Caki2 (cell line): ENCODE measurements at regions not wholly inside any gene's neighbourhood (a gene's known extent, or its start where the extent isn't known, plus 50 kb on each side); places are given as distances from the start of the nearest gene placed in this dataset.
"Not testable (repeated sequence)": the region's sequence is repeated elsewhere in the genome, so short reads cannot be mapped to it uniquely, and the experiment has no call there.

Experiments used
- DNase-seq: peaks from one replicate; pipeline ENCODE4 v3.0.0-alpha.2; 2015; ENCODE audit warnings: low read depth
- in situ Hi-C: cut with HindIII; loops from 2 replicates; pipeline ENCODE4 v1.10.0; 2016; ENCODE audit warnings: low sequenced_read_pairs, low pct_unique_long_range_greater_than_20kb, mixed read lengths

DNA sequence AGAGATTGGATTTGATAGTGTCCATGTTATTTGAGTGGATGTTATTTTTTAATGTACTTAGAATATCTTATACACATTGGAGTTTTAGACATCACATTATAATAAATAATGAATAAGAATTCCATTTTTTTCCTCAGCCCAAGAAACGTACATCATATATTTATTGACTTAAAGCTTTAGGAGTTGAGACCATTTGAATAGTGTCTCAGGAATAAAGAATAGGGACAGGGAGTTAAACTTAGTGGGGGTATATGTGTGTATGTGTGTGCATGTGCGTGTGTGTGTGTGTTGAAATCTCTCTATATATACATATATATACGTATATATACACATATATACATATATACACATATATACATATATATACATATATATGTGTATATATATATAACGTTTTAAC, 542.9 kb upstream of the CHD1 start:
- in situ Hi-C loops, DNase-seq: not testable (repeated sequence)

DNA sequence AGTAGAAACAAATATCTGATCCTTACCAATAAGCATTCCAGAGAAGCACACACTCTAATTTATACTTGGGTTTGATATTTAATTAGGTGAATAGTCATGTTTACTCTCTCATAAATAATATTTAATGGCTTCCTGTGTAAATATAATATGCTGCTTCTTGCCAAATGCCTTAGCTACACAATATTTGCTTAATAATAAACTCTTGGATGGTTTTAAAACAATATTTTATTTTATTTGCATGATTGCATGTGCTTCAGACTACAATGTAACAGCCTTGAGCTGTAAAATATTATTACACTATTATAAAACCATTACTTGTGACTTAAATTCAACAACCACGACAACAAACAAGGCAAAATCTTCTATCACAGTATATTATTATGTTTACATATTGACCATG, 542.4 kb upstream of the CHD1 start:
- in situ Hi-C loops, DNase-seq: not testable (repeated sequence)

DNA sequence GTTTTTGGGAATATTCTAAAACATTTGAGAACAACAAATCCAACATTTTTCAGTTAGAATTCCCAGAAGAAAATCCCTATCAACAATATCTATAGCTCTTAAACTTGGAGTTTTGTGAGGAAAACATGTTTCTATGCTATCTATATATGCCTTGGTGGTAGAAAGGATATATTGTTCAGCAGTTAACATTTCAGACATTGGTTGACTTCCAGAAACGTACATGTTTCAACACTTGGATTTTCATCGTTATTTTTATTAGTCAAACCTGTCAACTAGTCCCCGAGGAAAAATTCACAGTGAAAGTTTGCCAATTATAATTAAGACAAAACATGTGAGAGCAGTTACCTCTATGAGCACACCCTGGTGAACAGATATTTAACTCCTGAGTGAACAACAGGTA, 541.8 kb upstream of the CHD1 start:
- in situ Hi-C loops, DNase-seq: not testable (repeated sequence)

DNA sequence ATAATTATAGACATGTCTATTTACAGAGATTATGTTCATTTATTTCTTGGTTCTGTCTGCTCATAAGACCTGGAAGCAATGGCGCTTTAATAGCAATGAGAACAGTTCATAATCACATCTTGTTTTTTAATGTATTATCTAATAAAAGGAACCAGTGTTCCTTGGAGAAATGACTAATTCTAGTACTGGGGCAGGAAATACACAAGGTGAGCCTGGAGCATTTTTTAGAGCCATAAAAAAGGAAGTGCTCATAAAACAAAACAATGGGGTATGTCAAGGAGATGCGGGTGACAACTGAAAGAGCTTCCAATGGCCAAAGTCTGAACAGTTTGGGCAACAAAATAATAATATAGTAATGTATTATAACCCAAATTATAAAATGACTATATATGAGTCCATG, 531.9 kb upstream of the CHD1 start:
- in situ Hi-C loops, result no loop called here

DNA sequence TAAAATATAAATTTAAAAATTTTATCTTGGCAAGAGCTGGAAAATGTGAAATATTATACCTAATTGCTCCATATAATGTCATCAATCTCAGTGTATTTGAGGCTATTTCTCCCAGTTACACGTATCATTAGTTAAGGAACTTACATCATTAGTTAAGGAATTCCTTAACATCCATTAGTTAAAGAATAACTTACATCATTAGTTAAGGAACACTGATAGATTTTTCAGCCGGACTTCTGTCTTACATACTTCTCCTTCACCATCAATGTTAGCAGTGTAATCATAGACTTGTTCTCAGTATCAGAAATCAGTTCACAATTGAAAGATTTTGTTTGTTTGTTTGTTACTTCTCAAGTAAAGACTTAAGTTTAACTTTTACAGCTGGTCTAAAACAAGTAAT, 524.4 kb upstream of the CHD1 start:
- DNase-seq, result peak; percentile 18
- in situ Hi-C loops, result no loop called here

More for the DNA sequence above, 531.9 kb upstream of the CHD1 start:
- DNase-seq, result no peak

DNA sequence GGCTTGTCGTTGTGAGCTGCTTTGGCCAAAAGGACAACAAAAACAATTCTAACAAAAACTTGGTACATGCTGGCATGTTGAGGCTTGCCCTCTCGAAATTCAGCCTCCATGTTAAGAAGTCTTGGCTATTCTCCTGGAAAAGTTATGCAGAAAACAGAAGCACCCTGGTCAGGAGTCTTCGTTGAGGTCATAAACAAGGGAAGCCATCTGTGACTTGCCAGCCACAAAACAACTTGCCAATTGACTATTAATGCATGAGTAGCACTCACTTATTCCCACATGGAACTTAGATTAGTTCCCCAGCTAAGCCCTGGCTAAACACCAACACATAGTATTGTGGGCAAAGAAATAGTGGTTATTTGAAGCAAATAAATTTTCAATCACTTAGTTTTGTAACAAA, 521.0 kb upstream of the CHD1 start:
- DNase-seq, result peak; percentile 79
- in situ Hi-C loops, result no loop called here

DNA sequence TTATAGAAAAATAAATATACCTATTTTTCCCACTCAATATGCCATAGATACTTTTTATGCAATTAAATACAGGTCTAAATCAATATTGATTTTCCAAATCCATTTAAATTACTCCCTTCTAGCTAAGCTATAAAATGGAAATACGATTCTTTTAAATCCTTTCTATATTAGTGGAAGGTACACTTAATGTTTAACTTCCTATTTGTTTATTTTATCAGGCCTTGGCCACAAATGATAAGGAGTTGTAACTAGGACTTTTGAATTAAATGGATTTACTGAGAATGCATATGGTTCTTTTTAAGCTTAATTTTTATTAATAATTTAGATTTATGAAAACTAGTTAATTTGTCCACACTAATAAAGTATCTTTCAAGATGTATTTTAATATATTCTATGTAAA, 517.0 kb upstream of the CHD1 start:
- in situ Hi-C loops, result no loop called here
- DNase-seq, result no peak

DNA sequence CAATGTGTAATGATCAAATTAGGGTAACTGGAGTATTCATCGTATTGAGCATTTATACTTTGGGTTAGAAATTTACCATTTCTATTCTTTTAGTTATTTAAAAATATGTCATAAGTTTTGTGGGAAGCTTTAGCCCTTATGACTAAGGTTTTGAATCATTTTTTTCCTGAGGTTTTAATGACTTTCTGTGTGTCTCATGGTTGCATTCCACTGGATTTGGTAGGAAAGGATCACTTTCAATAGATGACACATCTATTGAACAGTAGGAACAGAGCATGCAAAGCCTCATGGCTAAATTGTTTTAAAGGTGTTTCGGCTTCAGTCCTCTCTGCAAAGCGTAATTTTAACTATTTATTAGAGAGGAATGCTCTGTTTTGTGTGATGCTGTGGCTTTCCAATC, 512.4 kb upstream of the CHD1 start:
- in situ Hi-C loops, result no loop called here
- DNase-seq, result no peak

DNA sequence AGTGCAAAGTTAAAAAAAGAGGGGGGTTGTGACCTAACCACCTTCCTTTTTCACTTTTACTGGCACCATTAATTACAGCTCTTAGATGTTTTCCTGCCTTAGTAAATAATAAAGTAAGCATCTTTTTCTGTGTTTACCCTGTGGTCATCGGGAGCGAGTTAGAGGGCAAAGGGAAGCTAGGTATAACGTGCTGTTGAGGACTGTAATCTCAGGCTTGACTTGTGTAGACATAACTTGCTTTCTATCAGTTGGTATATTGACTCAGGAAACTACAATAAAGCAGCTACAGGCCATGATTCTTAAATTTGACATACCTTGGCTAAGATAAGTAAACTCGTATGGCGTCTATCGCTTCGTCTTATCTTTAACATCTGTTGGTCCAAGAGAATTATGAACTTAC, 509.8 kb upstream of the CHD1 start:
- DNase-seq, result no peak
- in situ Hi-C loops, result no loop called here

DNA sequence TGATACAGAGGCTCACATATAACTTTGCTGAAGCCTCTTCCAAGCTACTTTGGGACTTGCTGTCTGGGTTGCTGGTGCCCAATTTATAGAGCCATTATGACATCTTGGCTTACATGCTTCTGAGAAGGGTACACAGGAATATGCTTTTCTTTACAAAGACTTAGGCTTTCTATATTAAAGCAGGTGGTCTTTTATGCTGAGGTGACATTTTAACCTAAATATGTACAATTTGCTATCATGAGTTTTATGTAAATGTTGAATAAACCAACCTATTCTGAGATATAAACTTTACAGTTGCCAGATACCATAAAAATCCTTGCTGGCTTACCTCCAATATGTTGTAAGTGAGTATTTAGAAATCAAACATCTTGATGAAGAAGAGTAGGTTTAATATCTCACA, 509.2 kb upstream of the CHD1 start:
- no peak for DNase-seq
- in situ Hi-C loops, result no loop called here

DNA sequence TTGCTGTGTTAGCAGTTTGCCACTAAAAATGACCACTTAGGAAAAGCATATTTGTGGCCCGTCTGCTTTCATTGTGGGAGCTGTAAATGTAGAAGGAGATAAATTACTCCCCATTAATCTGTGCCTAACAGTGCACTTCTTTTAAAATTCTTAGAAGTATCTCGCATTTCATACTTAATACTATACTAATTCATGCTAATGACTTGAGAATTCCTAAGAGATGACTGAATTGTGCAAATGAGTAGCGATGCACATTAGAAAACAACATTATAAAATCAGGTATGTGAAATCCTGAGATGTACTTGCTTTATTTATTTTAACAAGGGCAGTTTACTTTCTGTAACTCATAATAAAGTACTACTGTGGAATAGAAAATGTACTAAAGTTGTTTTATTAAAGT, 494.6 kb upstream of the CHD1 start:
- DNase-seq, in situ Hi-C loops: not testable (repeated sequence)

DNA sequence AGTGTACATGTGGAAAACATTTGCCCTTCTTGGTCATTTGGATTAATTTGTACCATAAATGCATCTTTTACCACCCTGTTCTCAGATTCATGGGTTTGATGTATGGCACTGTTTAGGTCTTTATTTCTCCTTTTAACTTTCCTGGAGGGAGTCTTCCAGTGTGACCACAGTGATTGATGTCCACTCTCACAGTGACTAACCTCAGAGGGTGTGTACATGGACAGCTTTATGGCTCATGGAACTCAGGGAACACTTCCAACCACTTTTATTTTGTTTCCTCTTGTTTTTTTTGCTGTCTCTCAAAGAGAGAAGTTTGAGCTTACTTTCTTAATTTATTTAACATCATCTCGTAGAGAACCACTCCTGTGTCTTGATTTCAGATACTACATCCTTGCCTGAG, 489.8 kb upstream of the CHD1 start:
- DNase-seq, in situ Hi-C loops: not testable (repeated sequence)

DNA sequence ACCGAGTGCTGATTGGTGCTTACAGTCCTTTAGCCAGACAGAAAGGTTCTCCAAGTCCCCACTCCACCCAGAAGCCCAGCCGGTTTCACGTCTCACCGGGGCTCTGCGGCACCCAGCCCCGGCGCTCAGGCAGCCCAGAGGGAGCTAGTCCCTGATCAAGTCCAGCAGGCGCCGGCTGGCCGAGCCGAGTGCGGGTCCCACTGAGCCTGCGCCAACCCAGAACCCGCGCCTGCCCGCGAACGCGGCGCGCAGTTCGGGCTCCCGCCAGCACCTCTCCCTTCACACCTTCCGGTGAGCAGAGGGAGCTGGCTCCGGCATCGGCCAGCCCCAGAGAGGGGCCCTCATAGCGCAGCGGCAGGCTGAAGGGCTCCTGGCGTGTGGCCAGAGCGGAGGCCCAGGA, 481.6 kb upstream of the CHD1 start:
- DNase-seq, in situ Hi-C loops: not testable (repeated sequence)

DNA sequence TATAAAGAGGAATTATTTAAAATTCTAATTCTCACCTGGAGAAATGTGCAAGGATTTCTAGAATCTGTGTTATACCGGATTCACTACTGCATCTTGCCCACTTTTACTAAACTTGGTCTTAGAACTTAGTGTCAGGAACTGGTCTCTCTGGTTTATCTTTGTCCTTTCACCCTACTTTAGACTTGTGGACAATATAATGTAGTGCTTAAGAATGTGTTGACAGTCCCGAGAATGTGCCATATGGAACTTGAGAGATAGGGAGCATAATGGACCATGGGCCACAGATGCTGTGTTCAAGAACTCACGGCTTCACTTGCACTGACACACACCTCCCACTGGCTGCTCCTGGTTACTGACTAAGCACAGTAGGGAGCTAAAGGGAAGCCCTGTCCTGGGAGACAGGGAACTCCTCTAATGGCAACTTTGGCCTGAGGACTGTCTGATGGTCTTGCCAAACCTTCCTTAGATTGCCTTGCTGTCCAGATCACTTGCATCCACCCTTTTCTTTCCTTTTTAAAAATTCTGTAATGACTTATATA, 476.0 kb upstream of the CHD1 start:
- in situ Hi-C loops, DNase-seq: not testable (repeated sequence)

DNA sequence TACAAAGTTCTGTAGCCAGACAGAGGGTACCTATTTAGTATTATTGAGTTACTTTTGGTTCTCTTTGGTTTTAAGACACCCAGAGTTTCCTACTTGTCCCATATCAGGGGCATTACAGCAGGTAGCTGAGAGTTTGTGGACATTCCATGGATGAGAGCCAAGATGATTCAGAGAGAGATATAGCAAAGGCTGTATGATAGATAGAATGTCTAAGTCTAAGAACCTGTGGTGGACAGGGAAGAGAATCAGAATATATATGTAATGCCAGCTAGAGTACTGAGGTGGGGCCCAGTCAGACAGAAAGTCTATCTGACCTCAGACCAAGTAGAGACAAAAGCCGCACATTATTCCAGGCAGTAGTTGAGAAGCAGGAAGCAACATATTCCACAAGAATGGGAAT, 471.8 kb upstream of the CHD1 start:
- DNase-seq, in situ Hi-C loops: not testable (repeated sequence)

DNA sequence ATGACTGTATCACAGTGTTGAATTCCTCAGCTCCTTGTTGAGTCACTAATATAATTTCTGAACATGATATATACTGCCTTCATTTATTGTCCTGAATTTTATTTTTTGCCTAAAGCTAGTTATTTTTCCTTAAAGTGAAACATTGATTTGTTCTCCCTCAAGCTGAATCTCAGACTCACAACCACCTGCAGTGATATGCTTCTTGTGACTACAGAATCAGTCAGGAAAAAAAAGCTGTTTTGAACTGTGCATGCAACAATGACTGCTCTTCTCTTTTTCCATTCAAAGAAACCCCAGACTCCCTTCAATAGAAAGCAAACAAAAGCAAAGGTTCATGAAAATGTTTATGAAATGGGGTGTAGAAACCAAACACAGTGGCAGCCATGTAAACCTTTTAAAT, 470.2 kb upstream of the CHD1 start:
- DNase-seq, result no peak
- in situ Hi-C loops, result no loop called here

DNA sequence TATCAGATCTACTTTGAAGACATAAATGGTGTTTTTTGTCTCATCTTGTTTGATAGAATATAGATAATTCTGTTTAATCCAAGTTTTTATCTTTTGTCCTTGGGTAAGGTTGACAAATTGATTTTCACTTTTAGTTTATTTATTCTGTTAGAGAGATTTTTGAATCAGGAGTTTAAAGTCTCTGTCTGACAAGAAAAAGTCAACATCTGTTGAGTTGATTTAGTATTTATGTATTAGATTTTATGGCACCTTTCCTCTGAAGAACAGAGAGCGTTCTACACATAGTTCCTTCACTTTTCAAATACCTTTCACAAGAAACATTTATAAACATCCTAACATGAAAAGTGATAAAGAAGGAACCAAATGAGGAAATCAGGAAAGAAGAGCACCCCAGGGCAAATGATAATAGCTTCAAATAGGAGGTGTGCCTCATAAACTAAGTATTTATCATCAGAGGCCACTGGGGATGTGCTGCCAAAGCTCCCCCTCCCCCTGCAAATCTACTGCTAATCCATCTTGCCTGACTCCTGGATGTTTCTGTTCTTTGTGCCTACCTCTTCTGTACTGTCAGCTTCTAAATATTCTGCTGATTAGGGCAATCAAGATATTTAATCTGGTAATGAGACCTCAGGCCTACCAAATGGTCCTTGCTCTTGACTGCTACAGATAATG, 457.7 kb upstream of the CHD1 start:
- in situ Hi-C loops, result no loop called here
- no peak for DNase-seq

DNA sequence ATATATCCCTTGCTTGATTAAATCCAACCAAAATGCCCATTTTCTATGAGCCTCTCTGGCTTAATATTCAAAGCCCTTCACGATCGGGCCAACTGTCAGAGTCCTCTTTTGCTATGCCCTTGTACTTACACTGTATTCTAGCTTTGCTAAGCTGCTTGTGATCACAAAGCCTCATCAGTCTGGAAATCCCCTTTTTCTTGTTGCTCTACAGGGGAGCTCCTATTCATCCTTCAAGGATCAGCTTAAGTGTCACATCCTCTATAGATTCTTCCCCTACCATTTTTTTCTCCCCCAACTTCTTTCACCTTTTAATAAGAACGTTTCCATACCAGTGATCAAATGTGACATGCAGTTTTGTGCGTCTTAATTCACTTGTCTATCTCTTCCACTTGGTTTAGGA, 450.4 kb upstream of the CHD1 start:
- in situ Hi-C loops, result no loop called here
- DNase-seq, result no peak

DNA sequence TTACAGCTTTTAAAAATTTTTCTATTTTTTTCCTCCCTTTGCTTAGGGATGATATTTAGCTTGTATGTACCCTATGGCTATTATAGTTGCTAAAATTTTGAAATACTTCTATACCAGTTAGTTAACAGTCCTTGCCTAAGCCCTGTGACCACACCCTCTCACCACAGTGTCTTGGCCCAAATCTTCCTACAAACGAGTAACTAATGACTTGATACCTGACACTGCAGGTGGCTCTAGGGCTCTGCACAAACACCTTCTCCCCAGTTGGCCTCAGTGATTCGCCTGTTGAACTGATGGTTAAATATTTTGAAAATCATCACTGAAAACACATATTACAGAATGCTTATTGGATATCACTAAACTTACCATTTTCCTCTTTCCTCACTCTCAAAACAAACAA, 449.6 kb upstream of the CHD1 start:
- in situ Hi-C loops, result no loop called here
- DNase-seq, result no peak

DNA sequence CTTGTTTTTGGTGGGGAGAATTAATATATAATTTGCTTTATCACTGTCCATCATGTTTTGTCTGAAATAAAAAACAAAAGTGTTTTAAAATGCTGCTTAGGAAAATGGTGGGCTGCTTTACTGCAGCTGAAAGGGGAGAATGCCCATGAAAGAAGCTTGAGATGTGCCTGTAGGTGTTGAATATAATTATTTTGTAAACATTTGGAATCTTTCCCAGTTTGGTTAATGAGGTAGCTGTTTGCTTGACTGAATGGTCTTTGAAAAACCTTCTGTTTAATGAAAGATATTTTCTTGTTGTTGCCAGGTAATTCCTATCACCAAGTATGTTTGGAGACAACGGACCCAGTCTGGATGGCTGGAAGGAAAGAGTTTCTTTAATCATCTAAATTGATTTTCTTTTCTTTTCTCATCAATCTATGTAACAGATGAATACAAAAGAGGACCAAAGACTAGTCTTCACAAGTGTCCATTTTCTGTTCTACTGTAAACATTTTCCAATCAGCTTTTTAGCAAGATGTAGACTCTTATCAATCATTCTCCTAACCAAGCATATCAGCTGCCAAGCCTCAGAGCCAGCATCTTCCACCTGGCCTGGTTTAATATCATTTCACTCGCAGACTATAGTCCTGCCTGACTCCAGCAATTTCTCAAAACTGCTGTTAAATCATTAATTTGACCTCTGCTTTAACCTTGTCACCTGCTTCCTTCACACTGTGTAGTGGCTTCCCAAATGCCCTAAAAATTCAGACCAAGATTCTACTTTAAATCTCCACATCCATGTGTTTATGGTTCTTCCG, 441.2 kb upstream of the CHD1 start:
- no peak for DNase-seq
- in situ Hi-C loops, result no loop called here
